Keratinocyte (primary cell): ENCODE measurements at regions not wholly inside any gene's neighbourhood (a gene's known extent, or its start where the extent isn't known, plus 50 kb on each side); places are given as distances from the start of the nearest gene placed in this dataset.

Source experiments
- EZH2 ChIP-seq: IDR thresholded peaks from one replicate; pipeline ENCODE4 v1.6.1; 2012; ENCODE audit warnings: inconsistent platforms, mild to moderate bottlenecking, low read length, moderate library complexity
- TF ChIP-seq, protein P1 (sequence below), 3 experiments: IDR thresholded peaks in 1 of 3; conservative IDR thresholded peaks in 1 of 3; optimal IDR thresholded peaks in 1 of 3; 2 replicates in 2 of 3; 3 replicates in 1 of 3; pipeline versions ENCODE3 to v1.5.1; 2011; ENCODE audit warnings: low read length in 3 of 3, mild to moderate bottlenecking in 3 of 3, moderate library complexity in 2 of 3, control low read depth in 1 of 3, inconsistent platforms in 1 of 3; ENCODE audit not compliant: insufficient read depth in 2 of 3; ENCODE audit errors: extremely low read depth in 1 of 3

DNA sequence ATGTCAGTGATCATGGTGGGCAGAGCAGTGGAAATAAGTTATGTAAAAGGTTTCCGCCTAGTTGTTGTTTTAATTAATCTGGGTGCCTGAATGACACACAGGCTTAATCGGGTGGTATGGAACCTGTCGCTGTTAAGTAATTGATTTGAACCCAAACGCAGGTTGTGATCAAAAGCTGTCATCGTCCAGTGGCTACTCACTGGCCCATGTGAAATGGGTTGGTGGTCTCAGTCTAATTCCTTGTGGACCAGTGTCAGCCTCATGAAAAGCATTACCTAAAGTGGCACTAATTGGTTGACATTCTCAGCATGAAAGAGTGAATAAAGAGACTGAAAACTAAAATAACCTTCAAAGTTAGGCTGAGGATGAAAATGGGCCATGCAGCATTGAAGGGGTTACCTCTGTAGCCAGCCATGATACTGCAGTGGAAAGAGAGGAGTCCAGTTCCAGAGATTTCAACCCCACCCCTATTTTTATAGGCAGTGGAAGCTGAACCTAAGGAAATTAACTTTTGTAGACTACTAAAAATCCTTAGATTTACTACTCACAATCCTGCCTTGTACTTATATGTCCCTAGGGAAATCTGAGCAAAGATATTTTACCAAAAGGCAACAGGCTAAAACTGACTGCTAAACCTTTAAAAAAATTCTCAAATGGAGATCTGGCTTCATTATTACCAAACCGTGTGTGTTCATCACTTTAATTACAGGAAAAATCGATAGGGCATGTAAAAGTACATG, 251.7 kb upstream of the TENM3 start:
- TF ChIP-seq, protein P1, sequence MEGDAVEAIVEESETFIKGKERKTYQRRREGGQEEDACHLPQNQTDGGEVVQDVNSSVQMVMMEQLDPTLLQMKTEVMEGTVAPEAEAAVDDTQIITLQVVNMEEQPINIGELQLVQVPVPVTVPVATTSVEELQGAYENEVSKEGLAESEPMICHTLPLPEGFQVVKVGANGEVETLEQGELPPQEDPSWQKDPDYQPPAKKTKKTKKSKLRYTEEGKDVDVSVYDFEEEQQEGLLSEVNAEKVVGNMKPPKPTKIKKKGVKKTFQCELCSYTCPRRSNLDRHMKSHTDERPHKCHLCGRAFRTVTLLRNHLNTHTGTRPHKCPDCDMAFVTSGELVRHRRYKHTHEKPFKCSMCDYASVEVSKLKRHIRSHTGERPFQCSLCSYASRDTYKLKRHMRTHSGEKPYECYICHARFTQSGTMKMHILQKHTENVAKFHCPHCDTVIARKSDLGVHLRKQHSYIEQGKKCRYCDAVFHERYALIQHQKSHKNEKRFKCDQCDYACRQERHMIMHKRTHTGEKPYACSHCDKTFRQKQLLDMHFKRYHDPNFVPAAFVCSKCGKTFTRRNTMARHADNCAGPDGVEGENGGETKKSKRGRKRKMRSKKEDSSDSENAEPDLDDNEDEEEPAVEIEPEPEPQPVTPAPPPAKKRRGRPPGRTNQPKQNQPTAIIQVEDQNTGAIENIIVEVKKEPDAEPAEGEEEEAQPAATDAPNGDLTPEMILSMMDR (optimal IDR thresholded peaks at IDR 0.05 in 1 of 3, IDR thresholded peaks at IDR 0.05 in 1 of 3, conservative IDR thresholded peaks at IDR 0.05 in 1 of 3; ENCODE audit: extremely low read depth in 1 of 3, insufficient read depth in 2 of 3, low read length in 3 of 3) = no peak
- TF ChIP-seq EZH2 = no peak
